ENCODE measurements at regions not wholly inside any gene's neighbourhood (a gene's known extent, or its start where the extent isn't known, plus 50 kb on each side); places are given as distances from the start of the nearest gene placed in this dataset.

- ATAC-seq (no peak), DNase-seq (no peak)
- intact Hi-C loops (cut with micrococcal nuclease): no loop called here
Observed at GRCh38 chr2:66070721-66071602, 364.0 kb upstream of the MEIS1 start.

- intact Hi-C loops (cut with micrococcal nuclease): no loop called here
- ATAC-seq (no peak), DNase-seq (no peak)
Observed at GRCh38 chr2:66069937-66070720, 364.8 kb upstream of the MEIS1 start.

- ATAC-seq: no peak
- intact Hi-C loops (cut with micrococcal nuclease): no loop called here
- no peak for DNase-seq
Observed at GRCh38 chr2:66066032-66066431, 368.9 kb upstream of the MEIS1 start.

DNA sequence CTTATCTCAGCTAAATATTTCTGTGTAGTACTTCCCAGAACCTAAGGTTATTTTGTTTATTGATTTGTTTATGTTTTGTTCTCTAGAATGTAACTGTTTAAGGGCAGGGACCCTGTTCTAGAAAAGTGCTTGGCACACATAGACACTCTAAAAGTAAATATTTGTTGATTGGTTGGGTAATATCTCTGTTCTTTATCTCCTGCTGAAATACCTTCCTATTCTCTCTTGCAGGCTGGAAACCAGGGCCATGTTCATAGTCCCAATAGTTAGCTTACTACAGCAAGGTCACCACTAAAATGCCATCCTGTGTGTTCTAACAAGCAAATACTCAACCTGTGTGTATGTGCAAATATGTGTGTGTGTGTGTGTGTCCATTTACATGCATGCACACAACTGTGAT, 375.6 kb upstream of the MEIS1 start:
- intact Hi-C loops (cut with micrococcal nuclease): no loop called here
- ATAC-seq: no peak
- DNase-seq: no peak

GRCh38 chr2:66058675-66059074, 376.2 kb upstream of the MEIS1 start:
- DNase-seq (no peak), ATAC-seq (no peak)
- intact Hi-C loops (cut with micrococcal nuclease): no loop called here

- intact Hi-C loops (cut with micrococcal nuclease): no loop called here
- DNase-seq: no peak
- no peak for ATAC-seq
Observed at GRCh38 chr2:66057844-66058243, 377.1 kb upstream of the MEIS1 start.

- DNase-seq: no peak
- no peak for ATAC-seq
- intact Hi-C loops (cut with micrococcal nuclease): no loop called here
Observed at GRCh38 chr2:66050392-66050791, 384.5 kb upstream of the MEIS1 start.

- DNase-seq (no peak), ATAC-seq (no peak)
- intact Hi-C loops (cut with micrococcal nuclease): no loop called here
Observed at GRCh38 chr2:66048667-66049066, 386.3 kb upstream of the MEIS1 start.

DNA sequence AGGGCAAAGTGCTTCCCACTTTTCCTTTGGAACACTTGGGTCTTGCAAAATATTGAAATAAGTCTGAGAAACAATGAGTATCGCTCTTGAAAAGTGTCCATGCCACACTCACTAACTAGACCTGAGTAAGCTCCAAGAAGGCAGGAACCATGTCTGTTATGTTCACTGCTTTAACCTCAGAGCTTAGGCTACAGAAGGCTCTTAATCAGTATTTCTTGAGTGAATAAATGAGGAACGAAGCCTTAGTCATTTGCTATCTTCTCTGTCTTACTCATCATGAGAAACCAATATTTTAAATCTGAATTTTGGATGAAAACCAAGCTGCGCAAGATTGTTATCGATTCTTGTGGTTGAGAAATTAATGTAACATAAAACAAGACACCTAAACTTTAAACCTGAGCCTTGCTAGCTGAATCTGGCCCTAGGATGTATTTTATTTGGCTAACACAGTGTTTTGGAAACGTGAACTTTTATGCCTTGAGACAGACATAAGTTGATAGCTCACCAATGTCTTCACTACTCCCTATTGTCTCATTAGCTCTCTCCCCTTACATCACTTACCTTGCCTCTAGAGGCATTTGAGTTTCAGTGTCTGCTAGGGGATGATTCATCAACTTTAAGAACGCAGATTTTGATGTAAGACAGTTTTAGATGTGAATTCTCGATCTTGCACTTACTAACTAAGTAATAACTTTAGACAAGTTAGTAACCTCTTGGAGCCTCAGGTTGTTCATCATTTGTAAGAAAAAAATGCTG, 392.8 kb upstream of the MEIS1 start:
- DNase-seq: no peak
- no peak for ATAC-seq
- intact Hi-C loops (cut with micrococcal nuclease): no loop called here

- intact Hi-C loops (cut with micrococcal nuclease): no loop called here
Observed at GRCh38 chr2:66036948-66037347, 398.0 kb upstream of the MEIS1 start.

DNA sequence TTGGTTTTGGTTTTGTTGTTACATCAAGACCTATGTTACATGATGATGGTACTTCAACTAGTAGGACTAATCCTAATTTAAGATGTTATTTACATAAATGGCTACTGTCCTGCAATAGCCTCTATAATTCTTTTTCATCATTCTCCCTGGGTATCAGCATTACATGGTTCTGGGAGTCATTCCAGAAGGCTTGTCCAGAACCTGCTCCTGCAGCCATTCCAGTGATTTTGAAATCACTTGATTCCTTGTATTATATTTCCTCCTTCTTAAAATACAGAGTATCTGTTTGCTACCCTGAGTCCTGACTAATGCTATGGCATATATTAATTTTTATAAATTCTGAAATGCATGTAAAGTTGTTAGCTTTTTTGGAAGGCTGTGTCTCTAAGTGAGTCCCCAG, 400.5 kb upstream of the MEIS1 start:
- DNase-seq: no peak
- ATAC-seq: no peak
- intact Hi-C loops (cut with micrococcal nuclease): no loop called here

More at GRCh38 chr2:66036948-66037347, 398.0 kb upstream of the MEIS1 start:
- DNase-seq (no peak), ATAC-seq (no peak)

GRCh38 chr2:66032226-66032775, 402.6 kb upstream of the MEIS1 start:
- ATAC-seq: no peak
- no peak for DNase-seq
- intact Hi-C loops (cut with micrococcal nuclease): no loop called here

- ATAC-seq (no peak), DNase-seq (no peak)
- intact Hi-C loops (cut with micrococcal nuclease): no loop called here
Observed at GRCh38 chr2:66031236-66031635, 403.7 kb upstream of the MEIS1 start.

DNA sequence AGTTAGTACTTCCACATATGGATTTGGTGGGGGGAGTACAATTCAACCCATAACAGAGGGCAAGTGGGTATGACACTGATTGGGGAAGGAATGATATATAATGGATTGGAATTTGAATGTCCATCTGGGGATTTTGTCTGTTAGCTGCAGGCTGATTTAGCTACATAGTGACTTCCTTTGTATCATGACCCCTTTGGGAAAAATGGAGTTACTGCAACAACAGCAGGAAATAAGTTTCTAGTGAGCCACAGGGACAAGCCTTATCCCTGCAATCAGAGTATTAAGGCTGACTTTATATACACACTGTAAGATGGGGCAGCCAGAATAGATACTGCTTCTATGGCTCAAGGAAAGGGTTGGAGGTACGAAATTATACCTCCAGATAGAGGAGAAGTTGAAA, 404.4 kb upstream of the MEIS1 start:
- intact Hi-C loops (cut with micrococcal nuclease): no loop called here
- ATAC-seq: no peak
- DNase-seq: no peak

DNA sequence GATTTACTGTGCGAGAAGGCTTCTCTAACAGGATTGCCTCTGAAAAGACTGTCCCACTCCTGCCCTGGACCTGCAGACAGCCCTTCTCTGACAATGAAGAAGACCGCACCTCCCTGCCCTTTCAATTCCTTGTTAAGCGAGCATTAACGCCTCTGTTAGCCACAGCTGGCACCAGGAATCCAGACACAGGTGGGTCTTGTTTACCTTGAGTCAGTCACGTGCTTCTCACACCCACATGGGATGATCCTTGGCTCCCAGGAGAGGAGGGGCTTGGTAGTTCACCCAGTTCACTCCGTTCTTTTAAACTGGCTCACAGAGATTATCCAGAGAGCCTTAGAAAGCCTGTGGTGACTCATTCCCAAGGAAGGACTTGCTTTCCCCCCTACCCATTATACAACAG, 410.5 kb upstream of the MEIS1 start:
- intact Hi-C loops (cut with micrococcal nuclease): no loop called here
- DNase-seq (no peak), ATAC-seq (no peak)

GRCh38 chr2:66021296-66021695, 413.6 kb upstream of the MEIS1 start:
- intact Hi-C loops (cut with micrococcal nuclease): no loop called here
- DNase-seq: no peak
- ATAC-seq: no peak

DNA sequence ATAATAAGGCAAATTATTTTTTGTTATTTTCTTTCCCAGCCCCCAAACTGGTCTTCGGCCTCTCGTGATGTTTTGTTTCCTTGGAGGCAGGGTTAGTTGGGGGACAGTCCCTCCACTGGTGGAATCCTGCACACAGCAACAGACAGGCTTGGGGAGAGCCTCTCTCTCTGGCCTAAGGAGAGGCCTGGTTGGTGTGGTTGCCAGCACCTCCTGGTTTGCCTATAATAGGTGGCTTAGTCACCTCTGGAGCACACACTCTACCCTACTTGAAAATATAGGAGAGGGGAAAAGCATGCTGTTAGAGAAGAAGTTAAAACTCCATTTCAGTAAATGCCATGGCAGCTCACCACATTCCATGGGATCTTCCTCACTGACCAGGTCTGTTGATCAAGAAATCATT, 417.2 kb upstream of the MEIS1 start:
- ATAC-seq (no peak), DNase-seq (no peak)
- intact Hi-C loops (cut with micrococcal nuclease): no loop called here

GRCh38 chr2:66014450-66014849, 420.5 kb upstream of the MEIS1 start:
- DNase-seq (no peak), ATAC-seq (no peak)
- intact Hi-C loops (cut with micrococcal nuclease): no loop called here

DNA sequence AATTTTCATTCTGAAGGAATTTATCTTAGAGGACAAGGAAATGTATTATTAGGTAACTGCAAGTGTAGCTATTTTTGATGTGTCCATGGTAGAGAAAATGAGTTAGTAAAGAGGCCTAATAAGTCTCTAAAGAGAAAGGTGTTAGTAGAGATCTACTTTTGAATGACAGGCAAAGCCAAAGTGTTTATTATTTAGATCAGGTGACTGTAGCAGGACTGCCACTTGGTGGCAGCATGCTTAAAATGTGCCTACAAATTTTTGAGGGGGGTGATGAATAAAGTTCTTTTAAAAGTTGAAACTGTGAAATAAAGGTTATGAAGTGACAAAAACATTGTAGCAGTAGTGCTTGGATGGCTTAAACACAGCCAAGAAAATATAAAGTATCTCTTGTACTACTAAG, 421.5 kb upstream of the MEIS1 start:
- ATAC-seq (no peak), DNase-seq (no peak)
- intact Hi-C loops (cut with micrococcal nuclease): no loop called here

DNA sequence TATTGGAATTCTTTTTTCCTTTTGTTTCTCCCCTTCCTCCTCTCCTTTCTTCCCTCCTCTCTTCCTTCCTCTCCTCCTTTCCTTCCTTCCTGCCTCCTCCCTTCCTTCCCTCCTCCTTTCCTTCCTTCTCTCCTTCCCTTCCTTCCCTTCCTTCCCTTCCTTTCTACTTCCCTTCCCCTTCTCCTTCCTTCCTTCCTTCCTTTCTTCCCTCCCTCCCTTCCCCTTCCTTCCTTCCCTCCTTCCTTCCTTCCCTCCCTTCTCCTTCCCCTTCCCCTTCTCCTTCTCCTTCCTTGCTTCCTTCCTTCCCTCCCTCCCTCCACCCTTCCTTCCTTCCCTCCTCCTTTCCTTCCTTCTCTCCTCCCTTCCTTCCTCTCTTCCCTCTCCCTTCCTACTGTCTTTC, 431.0 kb upstream of the MEIS1 start:
- DNase-seq (no peak), ATAC-seq (no peak)
- intact Hi-C loops (cut with micrococcal nuclease): no loop called here

Data from left ventricle myocardium superior (tissue), 1 donor.